Activated CD8-positive, alpha-beta T cell treated with anti-CD3 and anti-CD28 coated beads for 36 hours (primary cell): ENCODE measurements at regions not wholly inside any gene's neighbourhood (a gene's known extent, or its start where the extent isn't known, plus 50 kb on each side); places are given as distances from the start of the nearest gene placed in this dataset.

Experiments
- ATAC-seq: fragments of 200-7000 bp; cut with Tn5 transposase; one replicate; pipeline ENCODE4 v1.10.0; 2021; ENCODE audit warnings: mild to moderate bottlenecking, moderate library complexity
- CTCF ChIA-PET: fragments of 350-600 bp; sonication (Branson Sonifier 250); formaldehyde crosslinking; loops from one replicate; lab custom pipeline; 2021; ENCODE audit warnings: antibody characterized with exemption; lab: Charles Lee
- POLR2A ChIA-PET: fragments of 350-600 bp; sonication (Branson Sonifier 250); formaldehyde crosslinking; loops from one replicate; lab custom pipeline; 2021; ENCODE audit warnings: antibody characterized with exemption; lab: Charles Lee
- DNase-seq: peaks from one replicate; pipeline ENCODE4 v3.0.0-alpha.2; 2020
- H3K27ac Mint-ChIP-seq: one replicate; pipeline ENCODE4 v1.8.0; 2021; ENCODE audit warnings: mild to moderate bottlenecking, mixed read lengths
- H3K27me3 Mint-ChIP-seq: one replicate; pipeline ENCODE4 v1.8.0; 2021; ENCODE audit warnings: mixed read lengths
- H3K36me3 Mint-ChIP-seq: one replicate; pipeline ENCODE4 v1.8.0; 2021; ENCODE audit warnings: low read depth, mixed read lengths
- H3K4me1 Mint-ChIP-seq: one replicate; pipeline ENCODE4 v1.8.0; 2021; ENCODE audit warnings: low read depth, mixed read lengths
- H3K4me3 Mint-ChIP-seq: one replicate; pipeline ENCODE4 v1.8.0; 2021; ENCODE audit warnings: mild to moderate bottlenecking, moderate library complexity, mixed read lengths
- H3K9me3 Mint-ChIP-seq: one replicate; pipeline ENCODE4 v1.8.0; 2021; ENCODE audit warnings: mixed read lengths
- intact Hi-C: fragments of 100-400 bp; cut with micrococcal nuclease; formaldehyde crosslinking; loops from one replicate; pipeline ENCODE4 v1.10.0; 2022
- TF ChIP-seq, protein P1 (sequence below): fragments of 200-600 bp; IDR thresholded peaks from one replicate; pipeline ENCODE4 v1.8.0; 2022; ENCODE audit warnings: antibody characterized with exemption, mild to moderate bottlenecking

DNA sequence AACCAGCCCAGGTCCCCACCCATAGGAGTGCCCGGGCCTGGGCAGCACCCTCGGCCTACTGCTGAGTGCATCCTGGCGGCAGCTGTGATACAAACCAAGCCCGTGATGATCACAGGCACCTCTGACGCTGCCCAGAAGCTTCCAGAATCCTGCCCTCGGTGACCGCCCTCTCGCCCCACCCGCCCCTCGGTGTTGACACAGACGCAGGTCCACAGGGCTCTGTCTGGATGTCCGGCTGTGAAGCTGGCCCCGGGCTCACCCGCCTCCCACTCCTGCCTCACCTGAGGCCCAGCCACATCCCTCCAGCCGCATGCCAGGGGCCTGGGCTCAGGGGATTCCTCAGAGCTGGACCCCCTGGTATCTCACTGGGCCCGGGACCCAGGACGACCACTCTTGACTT is 191.0 kb downstream of the BRD1 start:
- H3K27ac Mint-ChIP-seq = no peak overlapping the region
- no peaks in the 10 kb centered on the region for H3K36me3 Mint-ChIP-seq
- TF ChIP-seq, protein P1, sequence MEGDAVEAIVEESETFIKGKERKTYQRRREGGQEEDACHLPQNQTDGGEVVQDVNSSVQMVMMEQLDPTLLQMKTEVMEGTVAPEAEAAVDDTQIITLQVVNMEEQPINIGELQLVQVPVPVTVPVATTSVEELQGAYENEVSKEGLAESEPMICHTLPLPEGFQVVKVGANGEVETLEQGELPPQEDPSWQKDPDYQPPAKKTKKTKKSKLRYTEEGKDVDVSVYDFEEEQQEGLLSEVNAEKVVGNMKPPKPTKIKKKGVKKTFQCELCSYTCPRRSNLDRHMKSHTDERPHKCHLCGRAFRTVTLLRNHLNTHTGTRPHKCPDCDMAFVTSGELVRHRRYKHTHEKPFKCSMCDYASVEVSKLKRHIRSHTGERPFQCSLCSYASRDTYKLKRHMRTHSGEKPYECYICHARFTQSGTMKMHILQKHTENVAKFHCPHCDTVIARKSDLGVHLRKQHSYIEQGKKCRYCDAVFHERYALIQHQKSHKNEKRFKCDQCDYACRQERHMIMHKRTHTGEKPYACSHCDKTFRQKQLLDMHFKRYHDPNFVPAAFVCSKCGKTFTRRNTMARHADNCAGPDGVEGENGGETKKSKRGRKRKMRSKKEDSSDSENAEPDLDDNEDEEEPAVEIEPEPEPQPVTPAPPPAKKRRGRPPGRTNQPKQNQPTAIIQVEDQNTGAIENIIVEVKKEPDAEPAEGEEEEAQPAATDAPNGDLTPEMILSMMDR = no peak
- no peaks in the 10 kb centered on the region for H3K27me3 Mint-ChIP-seq
- ATAC-seq (no peak), DNase-seq (no peak)
- peaks cover 2% of the 10 kb centered on the region for H3K4me1 Mint-ChIP-seq
- ChIA-PET CTCF (no interaction called here), POLR2A (no interaction called here)
- H3K9me3 Mint-ChIP-seq = no peaks in the 10 kb centered on the region
- intact Hi-C loops = no loop called here
- no peak overlapping the region for H3K4me3 Mint-ChIP-seq

DNA sequence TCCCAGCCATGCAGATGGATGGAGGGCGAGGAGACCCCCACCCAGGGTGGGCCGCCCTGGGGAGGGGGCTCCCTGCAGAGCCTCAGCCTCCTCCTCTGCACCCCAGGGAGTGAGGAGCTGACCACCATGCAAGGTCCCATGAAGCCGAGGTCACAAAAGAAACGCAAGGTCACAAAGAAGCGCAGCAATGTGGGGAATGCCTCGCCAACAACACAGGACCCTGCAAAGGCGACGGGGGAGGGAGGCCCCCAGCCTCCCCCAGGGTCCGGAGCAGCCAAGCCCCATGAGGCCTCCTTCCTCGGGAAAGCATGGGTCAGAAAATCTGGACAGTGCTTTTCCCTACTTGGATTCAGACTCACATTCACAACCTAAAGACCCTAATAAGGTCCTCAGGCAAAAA is 191.5 kb downstream of the BRD1 start:
- ChIA-PET CTCF (interaction anchor here (0.6 kb wide), 1 partner anchor 35 kb away, joined by 3 read pairs; no protein-coding TSS in a partner anchor), POLR2A (no interaction called here)
- Mint-ChIP-seq H3K27me3 (no peaks in the 10 kb centered on the region), H3K27ac (no peak overlapping the region), H3K9me3 (no peaks in the 10 kb centered on the region), H3K36me3 (no peaks in the 10 kb centered on the region), H3K4me3 (no peak overlapping the region), H3K4me1 (peaks cover 2% of the 10 kb centered on the region)
- ATAC-seq (no peak), DNase-seq (no peak)
- intact Hi-C loops = no loop called here
- TF ChIP-seq, protein P1 = no peak

DNA sequence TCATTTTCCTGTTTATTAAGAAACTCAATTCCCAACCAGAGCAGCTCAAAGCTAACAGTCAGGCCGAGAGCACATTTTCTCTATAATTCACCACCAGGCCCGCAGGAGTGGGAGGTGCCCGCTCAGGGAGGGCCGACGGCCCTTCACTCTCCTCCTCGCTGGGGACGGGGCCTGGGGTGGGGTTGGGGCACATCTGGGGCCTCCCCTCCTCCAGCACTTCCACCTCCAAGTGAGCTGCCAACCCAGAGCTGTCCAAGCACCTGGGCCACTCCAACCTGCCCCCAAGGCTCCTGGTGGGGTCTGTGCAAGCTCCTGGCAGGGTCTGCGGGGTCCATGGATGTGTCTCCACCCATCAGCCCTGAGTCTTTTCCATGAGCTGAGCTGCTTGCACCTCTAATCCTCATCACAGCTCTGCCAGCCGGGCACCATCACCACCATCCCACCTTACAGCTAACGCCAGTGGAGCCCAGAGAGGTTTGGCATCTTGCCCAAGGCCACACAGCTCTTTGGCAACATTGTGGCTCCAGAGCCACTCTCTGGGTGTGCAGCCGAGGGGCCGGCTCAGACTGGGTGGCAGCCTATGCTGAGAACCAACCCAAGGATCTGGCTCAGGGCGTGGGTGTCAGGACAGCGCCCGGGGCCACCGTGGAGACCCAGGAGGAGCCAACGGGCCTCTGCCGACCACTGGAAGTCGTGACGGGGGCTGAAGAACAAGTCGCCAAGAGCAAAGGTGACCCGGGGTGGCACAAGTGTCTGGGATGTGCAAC is 193.5 kb downstream of the BRD1 start:
- intact Hi-C loops = no loop called here
- DNase-seq (no peak), ATAC-seq (no peak)
- Mint-ChIP-seq H3K9me3 (no peaks in the 10 kb centered on the region), H3K27ac (no peak overlapping the region), H3K4me3 (no peak overlapping the region), H3K36me3 (no peaks in the 10 kb centered on the region), H3K4me1 (peaks cover 2% of the 10 kb centered on the region), H3K27me3 (no peaks in the 10 kb centered on the region)
- TF ChIP-seq, protein P1 = no peak
- ChIA-PET CTCF (no interaction called here), POLR2A (interaction anchor here (0.7 kb wide), 2 partner anchors 118 to 237 kb away, joined by 3 to 4 read pairs; no protein-coding TSS in a partner anchor)

DNA sequence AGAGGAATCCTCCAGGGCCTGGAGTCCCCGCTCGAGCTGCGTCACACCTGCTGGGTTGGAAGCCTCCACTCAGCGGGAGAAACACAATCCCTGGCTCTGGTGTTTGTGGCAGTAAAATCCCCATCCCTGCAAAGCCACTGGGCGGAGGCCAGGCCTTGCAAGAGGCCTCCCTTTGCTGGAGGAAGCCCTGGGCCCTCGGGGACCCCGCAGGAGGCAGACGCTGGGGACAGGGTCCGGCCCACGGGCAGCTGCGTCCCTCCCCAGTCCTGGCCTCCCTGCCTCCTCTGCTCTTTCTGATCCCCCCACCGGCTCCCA is 194.7 kb downstream of the BRD1 start:
- H3K9me3 Mint-ChIP-seq = no peaks in the 10 kb centered on the region
- intact Hi-C loops = no loop called here
- DNase-seq = no peak
- ATAC-seq = no peak
- H3K36me3 Mint-ChIP-seq = no peaks in the 10 kb centered on the region
- H3K27me3 Mint-ChIP-seq = no peaks in the 10 kb centered on the region
- no peaks in the 10 kb centered on the region for H3K4me1 Mint-ChIP-seq
- ChIA-PET CTCF (interaction anchor here (0.8 kb wide), 1 partner anchor 93 kb away, joined by 3 read pairs; no protein-coding TSS in a partner anchor), POLR2A (no interaction called here)
- H3K4me3 Mint-ChIP-seq = no peak overlapping the region
- TF ChIP-seq, protein P1 = no peak
- H3K27ac Mint-ChIP-seq = no peak overlapping the region

DNA sequence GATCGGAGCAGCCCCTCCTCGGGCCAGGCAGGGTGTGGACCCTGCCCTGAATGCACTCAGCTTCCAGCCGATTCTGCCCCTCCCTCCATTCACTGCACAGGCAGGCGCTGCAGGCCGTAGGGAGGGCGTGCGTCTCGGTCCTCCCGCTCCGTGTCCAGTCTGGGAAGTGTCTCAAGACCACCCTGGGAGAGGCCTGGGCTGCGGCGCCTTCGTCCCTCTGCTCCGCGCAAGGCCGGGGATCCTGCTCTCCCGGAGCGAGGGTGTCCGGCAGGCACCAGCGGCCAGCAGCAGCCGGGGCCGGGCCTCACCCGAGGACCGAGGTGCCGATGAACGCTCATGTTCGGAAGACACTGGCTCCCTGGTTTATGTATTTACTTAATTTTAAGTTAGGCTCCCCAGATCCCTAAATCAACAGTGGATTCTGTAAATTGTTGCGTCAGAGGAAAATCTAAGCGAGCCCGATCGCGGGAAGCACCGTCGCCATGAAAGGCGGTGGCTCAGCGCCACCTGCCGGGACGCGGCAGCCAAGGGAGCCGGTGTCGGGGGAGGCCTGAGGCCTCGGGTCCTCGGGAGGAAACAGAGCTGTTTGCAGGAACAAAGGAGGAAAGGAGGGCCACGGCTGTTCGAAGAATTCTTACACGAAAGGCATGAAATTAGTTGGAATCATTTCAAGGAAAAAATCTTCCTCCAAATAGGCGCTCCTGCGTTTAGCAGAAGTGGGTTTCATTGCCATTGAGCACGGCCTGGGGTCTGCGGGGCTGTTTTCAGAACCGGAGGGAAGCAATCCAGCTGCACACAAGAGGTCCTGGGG is 195.3 kb downstream of the BRD1 start:
- Mint-ChIP-seq H3K4me1 (no peaks in the 10 kb centered on the region), H3K9me3 (no peaks in the 10 kb centered on the region), H3K36me3 (no peaks in the 10 kb centered on the region), H3K4me3 (no peak overlapping the region), H3K27me3 (no peaks in the 10 kb centered on the region), H3K27ac (no peak overlapping the region)
- ChIA-PET CTCF (interaction anchor here (0.8 kb wide), 1 partner anchor 93 kb away, joined by 3 read pairs; no protein-coding TSS in a partner anchor), POLR2A (no interaction called here)
- TF ChIP-seq, protein P1 = peak; percentile 43
- intact Hi-C loops = no loop called here
- peak; percentile 35 for DNase-seq
- ATAC-seq = no peak
